ENCODE measurements at regions not wholly inside any gene's neighbourhood (a gene's known extent, or its start where the extent isn't known, plus 50 kb on each side); places are given as distances from the start of the nearest gene placed in this dataset.

DNA sequence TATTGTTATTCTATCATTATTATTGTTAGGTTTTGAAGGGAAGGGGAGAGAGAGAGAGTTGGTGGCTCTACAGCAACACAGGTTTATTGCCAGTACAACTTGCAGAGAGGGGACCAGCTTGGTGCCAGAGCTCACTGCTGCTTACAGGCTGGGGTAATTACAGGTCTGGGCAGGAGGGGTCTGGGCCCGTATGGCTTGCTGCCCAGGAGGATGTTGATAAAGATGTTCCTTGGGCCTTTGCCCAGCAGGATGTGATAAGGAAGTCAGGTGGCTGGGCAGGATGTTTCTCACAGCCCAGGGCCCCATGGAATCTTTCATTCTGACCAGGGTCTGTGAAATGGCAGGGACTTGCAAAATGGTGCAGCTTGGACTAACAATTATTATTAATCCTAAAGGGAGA is 64.2 kb upstream of the ZNF599 start:
- no peaks in the 10 kb centered on the region for H4K20me1 ChIP-seq (ENCODE audit: insufficient read depth, low read length)
- H3K4me1 ChIP-seq (ENCODE audit: insufficient read depth, low read length): peaks cover 2% of the 10 kb centered on the region
- H3K27ac ChIP-seq (ENCODE audit: low read depth, low read length): no peak overlapping the region
- peaks cover 6% of the 10 kb centered on the region for H3K27me3 ChIP-seq (ENCODE audit: insufficient read depth, low read length)
- DNase-seq (ENCODE audit: insufficient read length, low spot score, missing footprints): no peak
- H2AFZ ChIP-seq (ENCODE audit: low read length): no peak overlapping the region
- H3K4me2 ChIP-seq (ENCODE audit: insufficient read depth, low read length): no peak overlapping the region
- H3K4me3 ChIP-seq (ENCODE audit: insufficient read depth, low read length): no peak overlapping the region
- H3K9me3 ChIP-seq (ENCODE audit: low read depth, low read length): no peaks in the 10 kb centered on the region
- H3K79me2 ChIP-seq (ENCODE audit: insufficient read depth, low read length): no peaks in the 10 kb centered on the region
- TF ChIP-seq, protein P1, sequence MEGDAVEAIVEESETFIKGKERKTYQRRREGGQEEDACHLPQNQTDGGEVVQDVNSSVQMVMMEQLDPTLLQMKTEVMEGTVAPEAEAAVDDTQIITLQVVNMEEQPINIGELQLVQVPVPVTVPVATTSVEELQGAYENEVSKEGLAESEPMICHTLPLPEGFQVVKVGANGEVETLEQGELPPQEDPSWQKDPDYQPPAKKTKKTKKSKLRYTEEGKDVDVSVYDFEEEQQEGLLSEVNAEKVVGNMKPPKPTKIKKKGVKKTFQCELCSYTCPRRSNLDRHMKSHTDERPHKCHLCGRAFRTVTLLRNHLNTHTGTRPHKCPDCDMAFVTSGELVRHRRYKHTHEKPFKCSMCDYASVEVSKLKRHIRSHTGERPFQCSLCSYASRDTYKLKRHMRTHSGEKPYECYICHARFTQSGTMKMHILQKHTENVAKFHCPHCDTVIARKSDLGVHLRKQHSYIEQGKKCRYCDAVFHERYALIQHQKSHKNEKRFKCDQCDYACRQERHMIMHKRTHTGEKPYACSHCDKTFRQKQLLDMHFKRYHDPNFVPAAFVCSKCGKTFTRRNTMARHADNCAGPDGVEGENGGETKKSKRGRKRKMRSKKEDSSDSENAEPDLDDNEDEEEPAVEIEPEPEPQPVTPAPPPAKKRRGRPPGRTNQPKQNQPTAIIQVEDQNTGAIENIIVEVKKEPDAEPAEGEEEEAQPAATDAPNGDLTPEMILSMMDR (IDR thresholded peaks at IDR 0.05; ENCODE audit: extremely low read depth, low read depth, low read length): no peak
- H3K36me3 ChIP-seq (ENCODE audit: insufficient read depth, low read length): no peaks in the 10 kb centered on the region

GRCh38 chr19:34835631-34836351 is 62.8 kb upstream of the ZNF599 start:
- no peak overlapping the region for H2AFZ ChIP-seq (ENCODE audit: low read length)
- no peaks in the 10 kb centered on the region for H4K20me1 ChIP-seq (ENCODE audit: insufficient read depth, low read length)
- no peak for DNase-seq (ENCODE audit: insufficient read length, low spot score, missing footprints)
- no peak overlapping the region for H3K4me3 ChIP-seq (ENCODE audit: insufficient read depth, low read length)
- H3K36me3 ChIP-seq (ENCODE audit: insufficient read depth, low read length): no peaks in the 10 kb centered on the region
- peaks cover 6% of the 10 kb centered on the region for H3K27me3 ChIP-seq (ENCODE audit: insufficient read depth, low read length)
- no peak overlapping the region for H3K4me2 ChIP-seq (ENCODE audit: insufficient read depth, low read length)
- H3K27ac ChIP-seq (ENCODE audit: low read depth, low read length): no peak overlapping the region
- peaks cover 2% of the 10 kb centered on the region for H3K4me1 ChIP-seq (ENCODE audit: insufficient read depth, low read length)
- H3K9me3 ChIP-seq (ENCODE audit: low read depth, low read length): no peaks in the 10 kb centered on the region
- no peaks in the 10 kb centered on the region for H3K79me2 ChIP-seq (ENCODE audit: insufficient read depth, low read length)
- TF ChIP-seq, protein P1 (IDR thresholded peaks at IDR 0.05; ENCODE audit: extremely low read depth, low read depth, low read length): no peak

- no peak overlapping the region for H3K27ac ChIP-seq (ENCODE audit: low read depth, low read length)
- no peak for DNase-seq (ENCODE audit: insufficient read length, low spot score, missing footprints)
- H3K27me3 ChIP-seq (ENCODE audit: insufficient read depth, low read length): peaks cover 4% of the 10 kb centered on the region
- no peaks in the 10 kb centered on the region for H3K79me2 ChIP-seq (ENCODE audit: insufficient read depth, low read length)
- no peak overlapping the region for H2AFZ ChIP-seq (ENCODE audit: low read length)
- no peak overlapping the region for H3K4me3 ChIP-seq (ENCODE audit: insufficient read depth, low read length)
- H3K4me2 ChIP-seq (ENCODE audit: insufficient read depth, low read length): no peak overlapping the region
- peaks cover 2% of the 10 kb centered on the region for H3K4me1 ChIP-seq (ENCODE audit: insufficient read depth, low read length)
- TF ChIP-seq, protein P1 (IDR thresholded peaks at IDR 0.05; ENCODE audit: extremely low read depth, low read depth, low read length): no peak
- no peaks in the 10 kb centered on the region for H3K9me3 ChIP-seq (ENCODE audit: low read depth, low read length)
- H3K36me3 ChIP-seq (ENCODE audit: insufficient read depth, low read length): no peaks in the 10 kb centered on the region
- no peaks in the 10 kb centered on the region for H4K20me1 ChIP-seq (ENCODE audit: insufficient read depth, low read length)
Observed at GRCh38 chr19:34834472-34835061, 61.6 kb upstream of the ZNF599 start.

- no peaks in the 10 kb centered on the region for H3K79me2 ChIP-seq (ENCODE audit: insufficient read depth, low read length)
- H3K4me1 ChIP-seq (ENCODE audit: insufficient read depth, low read length): peaks cover 2% of the 10 kb centered on the region
- no peaks in the 10 kb centered on the region for H3K9me3 ChIP-seq (ENCODE audit: low read depth, low read length)
- no peak overlapping the region for H2AFZ ChIP-seq (ENCODE audit: low read length)
- TF ChIP-seq, protein P1 (IDR thresholded peaks at IDR 0.05; ENCODE audit: extremely low read depth, low read depth, low read length): no peak
- DNase-seq (ENCODE audit: insufficient read length, low spot score, missing footprints): peak; percentile 64
- no peak overlapping the region for H3K27ac ChIP-seq (ENCODE audit: low read depth, low read length)
- no peaks in the 10 kb centered on the region for H3K36me3 ChIP-seq (ENCODE audit: insufficient read depth, low read length)
- no peak overlapping the region for H3K4me3 ChIP-seq (ENCODE audit: insufficient read depth, low read length)
- H3K4me2 ChIP-seq (ENCODE audit: insufficient read depth, low read length): no peak overlapping the region
- no peaks in the 10 kb centered on the region for H4K20me1 ChIP-seq (ENCODE audit: insufficient read depth, low read length)
- H3K27me3 ChIP-seq (ENCODE audit: insufficient read depth, low read length): no peaks in the 10 kb centered on the region
Observed at GRCh38 chr19:34832581-34833112, 59.6 kb upstream of the ZNF599 start.

Data from osteoblast (primary cell).